ENCODE measurements at regions not wholly inside any gene's neighbourhood (a gene's known extent, or its start where the extent isn't known, plus 50 kb on each side); places are given as distances from the start of the nearest gene placed in this dataset.

DNA sequence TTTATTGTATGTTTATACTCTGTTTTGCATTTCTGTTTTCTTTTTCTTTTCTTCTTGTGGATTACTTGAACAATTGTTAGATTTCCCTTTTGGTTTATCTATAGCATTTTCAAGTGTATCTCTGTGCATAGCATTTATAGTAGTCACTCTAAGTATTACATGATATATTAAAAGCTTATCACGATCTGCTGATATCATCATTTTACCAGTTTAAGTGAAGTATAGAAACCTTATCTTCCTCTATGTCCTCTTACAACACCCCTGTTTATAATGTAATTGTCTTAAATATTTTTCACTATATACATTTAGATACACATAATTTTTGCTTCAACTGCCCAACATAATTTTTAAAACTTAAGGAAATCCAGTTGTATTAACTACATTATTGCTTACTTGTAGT, 513.9 kb upstream of the CELF2 start:
- TF ChIP-seq TAF1 (conservative IDR thresholded peaks at IDR 0.05): no peak
- no peak for TF ChIP-seq EGR1 (IDR thresholded peaks at IDR 0.05; ENCODE audit: low read depth in 2 of 2)
- TF ChIP-seq FOXA1 (IDR thresholded peaks at IDR 0.05): no peak
- no peak for TF ChIP-seq HNF4G (IDR thresholded peaks at IDR 0.05)
- TF ChIP-seq, protein P1, sequence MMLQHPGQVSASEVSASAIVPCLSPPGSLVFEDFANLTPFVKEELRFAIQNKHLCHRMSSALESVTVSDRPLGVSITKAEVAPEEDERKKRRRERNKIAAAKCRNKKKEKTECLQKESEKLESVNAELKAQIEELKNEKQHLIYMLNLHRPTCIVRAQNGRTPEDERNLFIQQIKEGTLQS (IDR thresholded peaks at IDR 0.05): no peak
- no peak for TF ChIP-seq FOXA2 (IDR thresholded peaks at IDR 0.05)
- TF ChIP-seq, protein P2, sequence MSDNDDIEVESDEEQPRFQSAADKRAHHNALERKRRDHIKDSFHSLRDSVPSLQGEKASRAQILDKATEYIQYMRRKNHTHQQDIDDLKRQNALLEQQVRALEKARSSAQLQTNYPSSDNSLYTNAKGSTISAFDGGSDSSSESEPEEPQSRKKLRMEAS (IDR thresholded peaks at IDR 0.05): no peak
- TF ChIP-seq JUND (IDR thresholded peaks at IDR 0.05): no peak
- no peak for TF ChIP-seq YY1 (IDR thresholded peaks at IDR 0.05)
- TF ChIP-seq SP1 (IDR thresholded peaks at IDR 0.05): no peak
- TF ChIP-seq HNF4A (conservative IDR thresholded peaks at IDR 0.05): no peak
- TF ChIP-seq RXRA (IDR thresholded peaks at IDR 0.05): no peak
- no peak for TF ChIP-seq GABPA (IDR thresholded peaks at IDR 0.05 in 1 of 2, conservative IDR thresholded peaks at IDR 0.05 in 1 of 2)
- TF ChIP-seq, protein P3, sequence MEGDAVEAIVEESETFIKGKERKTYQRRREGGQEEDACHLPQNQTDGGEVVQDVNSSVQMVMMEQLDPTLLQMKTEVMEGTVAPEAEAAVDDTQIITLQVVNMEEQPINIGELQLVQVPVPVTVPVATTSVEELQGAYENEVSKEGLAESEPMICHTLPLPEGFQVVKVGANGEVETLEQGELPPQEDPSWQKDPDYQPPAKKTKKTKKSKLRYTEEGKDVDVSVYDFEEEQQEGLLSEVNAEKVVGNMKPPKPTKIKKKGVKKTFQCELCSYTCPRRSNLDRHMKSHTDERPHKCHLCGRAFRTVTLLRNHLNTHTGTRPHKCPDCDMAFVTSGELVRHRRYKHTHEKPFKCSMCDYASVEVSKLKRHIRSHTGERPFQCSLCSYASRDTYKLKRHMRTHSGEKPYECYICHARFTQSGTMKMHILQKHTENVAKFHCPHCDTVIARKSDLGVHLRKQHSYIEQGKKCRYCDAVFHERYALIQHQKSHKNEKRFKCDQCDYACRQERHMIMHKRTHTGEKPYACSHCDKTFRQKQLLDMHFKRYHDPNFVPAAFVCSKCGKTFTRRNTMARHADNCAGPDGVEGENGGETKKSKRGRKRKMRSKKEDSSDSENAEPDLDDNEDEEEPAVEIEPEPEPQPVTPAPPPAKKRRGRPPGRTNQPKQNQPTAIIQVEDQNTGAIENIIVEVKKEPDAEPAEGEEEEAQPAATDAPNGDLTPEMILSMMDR (IDR thresholded peaks at IDR 0.05; ENCODE audit: low read depth, low read length, missing input control): no peak
- no peak for TF ChIP-seq RAD21 (IDR thresholded peaks at IDR 0.05)
- TF ChIP-seq, protein P4, sequence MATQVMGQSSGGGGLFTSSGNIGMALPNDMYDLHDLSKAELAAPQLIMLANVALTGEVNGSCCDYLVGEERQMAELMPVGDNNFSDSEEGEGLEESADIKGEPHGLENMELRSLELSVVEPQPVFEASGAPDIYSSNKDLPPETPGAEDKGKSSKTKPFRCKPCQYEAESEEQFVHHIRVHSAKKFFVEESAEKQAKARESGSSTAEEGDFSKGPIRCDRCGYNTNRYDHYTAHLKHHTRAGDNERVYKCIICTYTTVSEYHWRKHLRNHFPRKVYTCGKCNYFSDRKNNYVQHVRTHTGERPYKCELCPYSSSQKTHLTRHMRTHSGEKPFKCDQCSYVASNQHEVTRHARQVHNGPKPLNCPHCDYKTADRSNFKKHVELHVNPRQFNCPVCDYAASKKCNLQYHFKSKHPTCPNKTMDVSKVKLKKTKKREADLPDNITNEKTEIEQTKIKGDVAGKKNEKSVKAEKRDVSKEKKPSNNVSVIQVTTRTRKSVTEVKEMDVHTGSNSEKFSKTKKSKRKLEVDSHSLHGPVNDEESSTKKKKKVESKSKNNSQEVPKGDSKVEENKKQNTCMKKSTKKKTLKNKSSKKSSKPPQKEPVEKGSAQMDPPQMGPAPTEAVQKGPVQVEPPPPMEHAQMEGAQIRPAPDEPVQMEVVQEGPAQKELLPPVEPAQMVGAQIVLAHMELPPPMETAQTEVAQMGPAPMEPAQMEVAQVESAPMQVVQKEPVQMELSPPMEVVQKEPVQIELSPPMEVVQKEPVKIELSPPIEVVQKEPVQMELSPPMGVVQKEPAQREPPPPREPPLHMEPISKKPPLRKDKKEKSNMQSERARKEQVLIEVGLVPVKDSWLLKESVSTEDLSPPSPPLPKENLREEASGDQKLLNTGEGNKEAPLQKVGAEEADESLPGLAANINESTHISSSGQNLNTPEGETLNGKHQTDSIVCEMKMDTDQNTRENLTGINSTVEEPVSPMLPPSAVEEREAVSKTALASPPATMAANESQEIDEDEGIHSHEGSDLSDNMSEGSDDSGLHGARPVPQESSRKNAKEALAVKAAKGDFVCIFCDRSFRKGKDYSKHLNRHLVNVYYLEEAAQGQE (IDR thresholded peaks at IDR 0.05): no peak
- TF ChIP-seq NR2F2 (IDR thresholded peaks at IDR 0.05): no peak
- TF ChIP-seq, protein P5, sequence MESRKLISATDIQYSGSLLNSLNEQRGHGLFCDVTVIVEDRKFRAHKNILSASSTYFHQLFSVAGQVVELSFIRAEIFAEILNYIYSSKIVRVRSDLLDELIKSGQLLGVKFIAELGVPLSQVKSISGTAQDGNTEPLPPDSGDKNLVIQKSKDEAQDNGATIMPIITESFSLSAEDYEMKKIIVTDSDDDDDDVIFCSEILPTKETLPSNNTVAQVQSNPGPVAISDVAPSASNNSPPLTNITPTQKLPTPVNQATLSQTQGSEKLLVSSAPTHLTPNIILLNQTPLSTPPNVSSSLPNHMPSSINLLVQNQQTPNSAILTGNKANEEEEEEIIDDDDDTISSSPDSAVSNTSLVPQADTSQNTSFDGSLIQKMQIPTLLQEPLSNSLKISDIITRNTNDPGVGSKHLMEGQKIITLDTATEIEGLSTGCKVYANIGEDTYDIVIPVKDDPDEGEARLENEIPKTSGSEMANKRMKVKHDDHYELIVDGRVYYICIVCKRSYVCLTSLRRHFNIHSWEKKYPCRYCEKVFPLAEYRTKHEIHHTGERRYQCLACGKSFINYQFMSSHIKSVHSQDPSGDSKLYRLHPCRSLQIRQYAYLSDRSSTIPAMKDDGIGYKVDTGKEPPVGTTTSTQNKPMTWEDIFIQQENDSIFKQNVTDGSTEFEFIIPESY (IDR thresholded peaks at IDR 0.05): no peak
- no peak for DNase-seq (ENCODE audit: low spot score)
- Histone ChIP-seq H3K9me3 (ENCODE audit: control insufficient read depth in 4 of 4, low read length in 3 of 4) (no peaks in the 10 kb centered on the region), H3K4me1 (ENCODE audit: control insufficient read depth in 4 of 4, insufficient read depth in 4 of 4, low read length in 3 of 4) (no peaks in the 10 kb centered on the region), H3K27me3 (ENCODE audit: control insufficient read depth in 4 of 4, insufficient read depth in 4 of 4, low read length in 3 of 4) (no peaks in the 10 kb centered on the region), H3K27ac (ENCODE audit: low read depth in 1 of 2, low read length in 2 of 2) (no peak overlapping the region), H3K36me3 (ENCODE audit: control insufficient read depth in 4 of 4, insufficient read depth in 3 of 4, low read depth in 1 of 4, low read length in 3 of 4) (no peaks in the 10 kb centered on the region), H3K9ac (ENCODE audit: low read depth in 1 of 2, low read length in 2 of 2) (no peak overlapping the region), H3K4me3 (ENCODE audit: low read depth in 1 of 3, low read length in 3 of 3) (no peak overlapping the region)
- 57% methylated on average over 1 of the region's 1 CpG for WGBS
